Left ventricle myocardium inferior (tissue), 1 donor: ENCODE measurements at regions not wholly inside any gene's neighbourhood (a gene's known extent, or its start where the extent isn't known, plus 50 kb on each side); places are given as distances from the start of the nearest gene placed in this dataset.
A peak's percentile ranks its signal among the peaks of the same experiment; 100 is the strongest.

Experiments used
- DNase-seq: peaks from one replicate; pipeline ENCODE4 v3.0.0-alpha.2; 2020
- H3K27ac ChIP-seq: fragments of 200-600 bp; replicated peaks from 2 replicates; pipeline ENCODE4 v1.8.0; 2021
- H3K27me3 ChIP-seq: fragments of 200-600 bp; 2 replicates; pipeline ENCODE4 v1.8.0; 2021; ENCODE audit warnings: low read depth
- H3K36me3 ChIP-seq: fragments of 200-600 bp; 2 replicates; pipeline ENCODE4 v1.8.0; 2021
- H3K4me1 ChIP-seq: fragments of 200-600 bp; 2 replicates; pipeline ENCODE4 v1.8.0; 2021
- H3K4me3 ChIP-seq: fragments of 200-600 bp; 2 replicates; pipeline ENCODE4 v1.8.0; 2021; ENCODE audit warnings: mild to moderate bottlenecking, moderate library complexity
- H3K9me3 ChIP-seq: fragments of 200-600 bp; replicated peaks from 2 replicates; pipeline ENCODE4 v1.8.0; 2021
- CTCF ChIP-seq: fragments of 200-600 bp; IDR thresholded peaks from 2 replicates; pipeline ENCODE4 v1.8.0; 2021; ENCODE audit warnings: antibody characterized with exemption, mild to moderate bottlenecking, borderline replicate concordance
- intact Hi-C: fragments of 100-400 bp; cut with micrococcal nuclease; formaldehyde crosslinking; loops from one replicate; pipeline ENCODE4 v1.11.0; 2022
- donor health status: DM: no; HTN: yes; CAD: no; lungs with severe emphysema.

GRCh38 chr5:143644727-143645126 is 167.2 kb upstream of the HMHB1 start:
- intact Hi-C loops: no loop called here
- DNase-seq: no peak
- H3K27me3 ChIP-seq: no peaks in the 10 kb centered on the region
- peaks cover 7% of the 10 kb centered on the region for H3K4me1 ChIP-seq
- H3K9me3 ChIP-seq: no peaks in the 10 kb centered on the region
- H3K4me3 ChIP-seq: no peak overlapping the region
- H3K27ac ChIP-seq: no peak overlapping the region
- TF ChIP-seq CTCF: no peak
- no peaks in the 10 kb centered on the region for H3K36me3 ChIP-seq

GRCh38 chr5:143642791-143643190 is 169.2 kb upstream of the HMHB1 start:
- Histone ChIP-seq H3K36me3 (no peaks in the 10 kb centered on the region), H3K27ac (no peak overlapping the region), H3K27me3 (no peaks in the 10 kb centered on the region), H3K4me1 (peaks cover 8% of the 10 kb centered on the region), H3K4me3 (no peak overlapping the region), H3K9me3 (no peaks in the 10 kb centered on the region)
- TF ChIP-seq CTCF: no peak
- intact Hi-C loops: no loop called here
- no peak for DNase-seq

- H3K36me3 ChIP-seq: no peaks in the 10 kb centered on the region
- no peak for DNase-seq
- intact Hi-C loops: no loop called here
- no peaks in the 10 kb centered on the region for H3K9me3 ChIP-seq
- no peak overlapping the region for H3K4me3 ChIP-seq
- no peak overlapping the region for H3K27ac ChIP-seq
- H3K27me3 ChIP-seq: no peaks in the 10 kb centered on the region
- peaks cover 19% of the 10 kb centered on the region for H3K4me1 ChIP-seq
- no peak for TF ChIP-seq CTCF
Measured at GRCh38 chr5:143641549-143642355, 170.2 kb upstream of the HMHB1 start.

GRCh38 chr5:143638654-143639053 is 173.3 kb upstream of the HMHB1 start:
- H3K36me3 ChIP-seq: no peaks in the 10 kb centered on the region
- DNase-seq: no peak
- no peak overlapping the region for H3K4me3 ChIP-seq
- intact Hi-C loops: no loop called here
- H3K9me3 ChIP-seq: no peaks in the 10 kb centered on the region
- no peaks in the 10 kb centered on the region for H3K27me3 ChIP-seq
- TF ChIP-seq CTCF: no peak
- H3K27ac ChIP-seq: no peak overlapping the region
- peaks cover 21% of the 10 kb centered on the region for H3K4me1 ChIP-seq

- Histone ChIP-seq H3K27me3 (no peaks in the 10 kb centered on the region), H3K27ac (peak overlapping the region; percentile 34), H3K9me3 (no peaks in the 10 kb centered on the region), H3K36me3 (no peaks in the 10 kb centered on the region), H3K4me1 (peaks cover 21% of the 10 kb centered on the region), H3K4me3 (no peak overlapping the region)
- DNase-seq: no peak
- intact Hi-C loops: no loop called here
- no peak for TF ChIP-seq CTCF
Measured at GRCh38 chr5:143636931-143637528, 174.9 kb upstream of the HMHB1 start.
